Epithelial cell of prostate (primary cell): ENCODE measurements at regions not wholly inside any gene's neighbourhood (a gene's known extent, or its start where the extent isn't known, plus 50 kb on each side); places are given as distances from the start of the nearest gene placed in this dataset.

Source experiments
- DNase-seq: peaks from one replicate; pipeline ENCODE4 v3.0.0-alpha.2; 2011; ENCODE audit warnings: low read depth, low spot score
- H3K27ac ChIP-seq: fragments of 450-650 bp; 2 replicates; pipeline ENCODE4 v1.5.1; 2017; ENCODE audit warnings: mild to moderate bottlenecking

GRCh38 chr17:62121025-62121730, 56.1 kb upstream of the MED13 start:
- DNase-seq, result no peak
- no peak overlapping the region for H3K27ac ChIP-seq

GRCh38 chr17:62119373-62119772, 54.3 kb upstream of the MED13 start:
- H3K27ac ChIP-seq, result no peak overlapping the region
- no peak for DNase-seq
